ENCODE measurements at regions not wholly inside any gene's neighbourhood (a gene's known extent, or its start where the extent isn't known, plus 50 kb on each side); places are given as distances from the start of the nearest gene placed in this dataset.

- DNase-seq, result no peak
Measured at GRCh38 chr21:26784974-26785373, 60.2 kb downstream of the ADAMTS1 start.

- no peak for DNase-seq
Measured at GRCh38 chr21:26783466-26784195, 61.6 kb downstream of the ADAMTS1 start.

- no peak for DNase-seq
Measured at GRCh38 chr21:26782747-26783146, 62.5 kb downstream of the ADAMTS1 start.

GRCh38 chr21:26782331-26782730 is 62.9 kb downstream of the ADAMTS1 start:
- no peak for DNase-seq

GRCh38 chr21:26781331-26781730 is 63.9 kb downstream of the ADAMTS1 start:
- DNase-seq, result no peak

GRCh38 chr21:26777166-26777565 is 68.0 kb downstream of the ADAMTS1 start:
- no peak for DNase-seq

- no peak for DNase-seq
Measured at GRCh38 chr21:26776310-26777021, 68.7 kb downstream of the ADAMTS1 start.

GRCh38 chr21:26773058-26773457 is 72.2 kb downstream of the ADAMTS1 start:
- no peak for DNase-seq

- DNase-seq, result no peak
Measured at GRCh38 chr21:26769613-26770188, 75.5 kb downstream of the ADAMTS1 start.

- DNase-seq, result no peak
Measured at GRCh38 chr21:26766826-26767325, 78.3 kb downstream of the ADAMTS1 start.

- no peak for DNase-seq
Measured at GRCh38 chr21:26761174-26761915, 83.9 kb downstream of the ADAMTS1 start.

- no peak for DNase-seq
Measured at GRCh38 chr21:26759731-26760130, 85.5 kb downstream of the ADAMTS1 start.

GRCh38 chr21:26758083-26758880 is 86.9 kb downstream of the ADAMTS1 start:
- no peak for DNase-seq

- DNase-seq, result no peak
Measured at GRCh38 chr21:26756491-26757159, 88.6 kb downstream of the ADAMTS1 start.

GRCh38 chr21:26754853-26755252 is 90.4 kb downstream of the ADAMTS1 start:
- DNase-seq, result no peak

GRCh38 chr21:26753822-26754221 is 91.4 kb downstream of the ADAMTS1 start:
- no peak for DNase-seq

- DNase-seq, result no peak
Measured at GRCh38 chr21:26752849-26753248, 92.4 kb downstream of the ADAMTS1 start.

- no peak for DNase-seq
Measured at GRCh38 chr21:26751305-26751704, 93.9 kb downstream of the ADAMTS1 start.

- DNase-seq, result no peak
Measured at GRCh38 chr21:26748066-26748465, 97.1 kb downstream of the ADAMTS1 start.

GRCh38 chr21:26747216-26747615 is 98.0 kb downstream of the ADAMTS1 start:
- DNase-seq, result no peak

- DNase-seq, result no peak
Measured at GRCh38 chr21:26743524-26743923, 101.7 kb downstream of the ADAMTS1 start.

GRCh38 chr21:26739189-26739588 is 106.0 kb downstream of the ADAMTS1 start:
- no peak for DNase-seq

All from activated CD8-positive, alpha-beta memory T cell treated with anti-CD3 and anti-CD28 coated beads, Interleukin-2, amount 50 U/mL, for 4 hours (primary cell).